Stimulated activated CD8-positive, alpha-beta memory T cell treated with anti-CD3 and anti-CD28 coated beads, Interleukin-12 subunit alpha, Interleukin-12 subunit beta, amount 100 ng/mL, for 1 hour (primary cell): ENCODE measurements at regions not wholly inside any gene's neighbourhood (a gene's known extent, or its start where the extent isn't known, plus 50 kb on each side); places are given as distances from the start of the nearest gene placed in this dataset.
"Not testable (repeated sequence)": the region's sequence is repeated elsewhere in the genome, so short reads cannot be mapped to it uniquely, and the experiment has no call there.

ENCODE experiments used
- DNase-seq: peaks from one replicate; pipeline ENCODE4 v3.0.0-alpha.2; 2020; ENCODE audit warnings: low read depth

DNA sequence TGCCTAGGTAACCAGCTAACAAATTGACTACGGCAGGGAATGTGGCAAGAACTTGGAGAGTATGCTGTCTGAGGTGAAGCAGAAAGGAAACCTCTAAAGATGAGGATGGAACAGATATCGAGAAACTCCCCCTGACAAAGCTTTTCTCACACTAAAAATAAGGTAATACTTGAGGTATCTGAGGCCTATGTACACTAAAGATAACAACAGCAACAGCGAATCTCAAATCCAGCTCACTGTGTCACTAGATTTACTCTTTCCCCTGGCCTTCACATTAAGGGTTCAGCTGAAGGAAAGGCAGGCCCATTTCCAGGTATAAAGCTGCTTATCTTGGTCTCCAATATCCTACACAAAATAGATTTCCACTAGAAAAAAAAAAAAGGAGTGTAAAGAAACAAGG lies 518.0 kb downstream of the KCNT2 start:
- DNase-seq = no peak

DNA sequence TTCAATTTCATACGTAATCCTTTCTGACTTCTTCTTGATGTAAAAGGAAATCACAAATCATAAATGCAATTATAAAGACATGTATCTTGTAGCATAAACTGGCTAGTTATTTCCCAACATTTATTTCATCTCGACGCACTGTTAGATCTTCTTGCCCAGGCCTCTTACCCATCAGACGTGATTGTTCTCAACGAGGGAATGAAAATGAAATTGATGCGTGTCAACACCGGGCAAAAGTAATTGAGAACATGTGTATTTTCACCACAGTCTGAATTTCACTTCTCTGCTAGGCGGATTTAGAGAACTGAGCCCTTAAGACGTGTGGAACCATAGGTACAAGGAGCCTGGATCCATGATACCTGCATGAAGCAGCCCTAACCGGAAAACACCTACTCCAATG lies 519.7 kb downstream of the KCNT2 start:
- no peak for DNase-seq

DNA sequence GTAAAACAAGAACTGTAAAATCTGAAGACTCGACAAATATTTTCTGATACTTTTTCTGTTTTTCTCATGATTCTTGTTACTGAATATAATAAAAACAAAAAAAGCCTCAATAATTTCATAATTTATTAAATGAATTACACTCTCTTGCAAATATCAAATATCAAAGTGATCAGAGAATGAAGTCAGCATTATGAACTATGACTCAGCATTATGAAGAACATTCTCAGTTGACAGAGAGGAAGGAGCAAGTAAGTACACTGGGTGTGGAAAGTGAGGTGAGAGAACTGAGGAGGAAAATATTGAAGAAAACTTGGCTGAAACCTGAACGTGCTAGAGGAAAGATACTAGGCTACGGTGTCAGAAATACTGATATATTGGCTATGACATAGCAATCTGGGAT lies 529.5 kb downstream of the KCNT2 start:
- DNase-seq = no peak

DNA sequence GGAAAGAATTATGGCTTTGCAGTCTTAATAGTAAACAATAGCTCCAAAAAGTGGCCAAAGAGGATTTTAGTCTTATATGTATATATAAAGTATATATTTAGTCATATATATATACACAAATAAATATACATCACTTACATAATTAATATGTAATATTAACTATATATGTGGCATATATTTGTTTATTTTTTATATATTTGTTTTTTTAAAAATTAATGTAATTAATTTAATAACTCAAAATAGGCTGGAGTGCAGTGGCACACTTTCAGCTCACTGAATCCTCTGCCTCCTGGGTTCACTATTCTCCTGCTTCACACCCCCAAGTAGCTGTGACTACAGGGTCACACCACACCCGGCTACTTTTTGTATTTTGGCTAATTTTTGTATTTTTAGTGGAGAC lies 532.6 kb downstream of the KCNT2 start:
- no peak for DNase-seq

DNA sequence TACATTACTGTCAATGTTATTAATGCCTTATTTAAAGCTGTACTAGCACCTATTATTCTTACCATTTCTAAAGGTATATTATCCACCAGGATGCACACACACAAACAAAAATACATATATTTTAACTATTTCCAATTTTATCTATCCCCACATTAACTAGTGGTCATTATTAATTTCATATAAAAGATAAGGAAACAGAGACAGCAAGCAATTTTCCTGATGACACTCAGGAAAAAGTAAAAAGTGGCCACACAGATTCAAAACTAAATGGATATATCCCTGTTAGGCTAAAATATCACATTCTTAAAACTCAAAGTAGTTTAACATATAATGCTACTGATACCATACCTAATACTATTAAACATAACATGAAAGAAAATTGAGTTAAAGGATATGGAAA lies 534.1 kb downstream of the KCNT2 start:
- DNase-seq = no peak

DNA sequence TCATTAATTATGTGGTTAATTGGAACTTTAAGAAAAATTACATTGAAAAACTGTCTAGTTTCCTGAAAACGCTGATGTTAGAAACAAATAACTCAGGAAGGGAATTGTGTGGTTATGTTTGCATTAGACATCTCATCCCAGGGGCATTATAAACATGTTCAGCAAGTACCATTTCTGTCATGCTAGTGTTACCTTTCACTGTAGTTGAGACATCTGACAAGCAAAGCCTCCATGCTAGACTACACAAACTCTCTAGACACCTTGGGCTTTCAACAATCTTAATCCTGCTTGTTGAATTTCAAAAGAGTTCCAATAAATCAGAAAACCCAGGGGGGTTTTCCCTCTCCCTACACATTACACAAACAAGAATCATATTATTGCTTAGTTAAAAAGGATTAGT lies 536.8 kb downstream of the KCNT2 start:
- no peak for DNase-seq

DNA sequence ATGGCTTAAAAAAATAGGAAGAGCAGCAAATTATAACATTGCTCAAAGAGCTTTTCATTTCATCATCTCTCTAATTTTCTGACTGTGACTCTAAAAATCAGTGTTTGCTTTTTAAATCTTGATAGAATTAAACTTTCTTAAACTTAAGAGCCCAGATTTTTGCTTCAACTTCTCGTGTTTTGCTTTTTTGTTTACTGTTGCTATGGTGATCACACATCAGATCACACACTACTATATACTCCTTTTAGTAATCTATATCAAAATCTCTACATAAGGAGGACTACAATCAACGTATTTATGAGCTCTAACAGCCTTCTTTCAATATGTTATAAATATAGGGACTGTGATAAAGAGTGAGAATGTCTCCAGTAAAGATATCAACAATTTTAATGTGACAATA lies 537.3 kb downstream of the KCNT2 start:
- no peak for DNase-seq

DNA sequence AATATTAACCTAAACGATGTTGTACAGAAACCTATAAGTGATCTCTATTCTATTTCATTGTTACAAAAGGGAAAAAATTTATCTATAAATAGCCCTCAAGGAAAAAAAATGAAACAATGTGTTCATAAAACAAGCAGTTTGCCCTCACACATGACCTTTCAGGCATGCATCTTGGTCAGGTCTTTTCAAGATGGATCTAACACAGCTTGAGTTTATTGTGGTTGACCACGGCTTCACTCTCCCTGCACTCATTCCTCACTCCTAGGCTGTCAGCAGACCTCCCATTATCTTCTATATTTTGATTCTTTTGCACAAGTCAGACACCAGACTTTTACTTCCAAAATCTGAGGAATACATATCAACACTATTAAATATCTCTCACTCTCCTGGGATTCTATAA lies 544.3 kb downstream of the KCNT2 start:
- DNase-seq = no peak

DNA sequence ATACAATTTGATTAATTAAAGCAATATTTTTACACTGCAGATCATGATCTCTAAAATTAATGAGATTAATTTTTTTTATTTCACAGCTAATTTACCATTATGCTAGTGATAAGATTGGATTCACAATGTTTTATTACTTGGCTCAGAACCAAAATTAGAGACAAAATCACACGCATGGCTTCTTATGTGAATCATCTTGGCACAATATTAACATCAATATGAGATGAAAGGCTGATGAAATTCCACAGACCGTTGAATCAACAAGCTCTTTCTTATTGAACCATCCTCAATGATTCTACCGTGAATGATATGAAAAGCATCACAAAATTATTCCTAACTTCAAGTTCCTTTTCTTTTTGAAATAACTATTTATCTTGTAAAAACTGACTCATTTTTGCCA lies 544.9 kb downstream of the KCNT2 start:
- DNase-seq = no peak

DNA sequence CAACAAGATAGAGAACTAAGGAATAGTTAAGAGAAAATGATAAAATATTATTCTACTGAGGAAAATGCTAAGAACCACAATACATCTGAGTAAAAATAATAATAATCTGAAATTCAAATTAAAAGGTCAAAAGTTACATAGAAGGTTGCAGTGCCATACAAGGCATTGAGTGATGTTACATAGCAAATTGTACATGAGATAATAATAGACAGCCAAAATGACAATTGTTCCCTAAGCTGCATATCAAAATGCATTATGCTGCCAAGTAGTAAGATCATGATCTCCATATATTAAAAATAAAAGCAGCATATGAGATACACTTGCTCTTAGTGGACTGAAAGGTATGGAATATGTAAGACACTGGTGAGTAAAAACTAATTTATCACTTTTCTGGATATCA lies 547.7 kb downstream of the KCNT2 start:
- DNase-seq = no peak

DNA sequence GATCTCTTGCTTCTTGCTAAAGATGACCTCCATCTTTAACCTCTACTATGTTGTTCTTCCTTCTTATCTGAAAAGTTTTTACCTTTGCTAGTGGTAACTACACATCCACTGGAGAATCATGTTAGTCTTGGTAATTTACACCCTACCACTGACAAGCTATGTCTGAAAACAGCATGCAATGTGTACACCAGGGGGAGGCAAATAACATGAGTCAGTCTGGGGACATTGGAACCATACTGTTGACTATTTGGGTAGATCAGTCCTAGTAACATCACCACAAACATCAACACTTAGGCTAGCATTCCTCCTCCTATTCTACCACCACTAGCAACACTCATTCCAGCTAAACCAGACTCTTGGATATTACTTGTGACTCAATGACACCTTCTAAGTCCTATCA lies 549.0 kb downstream of the KCNT2 start:
- no peak for DNase-seq

DNA sequence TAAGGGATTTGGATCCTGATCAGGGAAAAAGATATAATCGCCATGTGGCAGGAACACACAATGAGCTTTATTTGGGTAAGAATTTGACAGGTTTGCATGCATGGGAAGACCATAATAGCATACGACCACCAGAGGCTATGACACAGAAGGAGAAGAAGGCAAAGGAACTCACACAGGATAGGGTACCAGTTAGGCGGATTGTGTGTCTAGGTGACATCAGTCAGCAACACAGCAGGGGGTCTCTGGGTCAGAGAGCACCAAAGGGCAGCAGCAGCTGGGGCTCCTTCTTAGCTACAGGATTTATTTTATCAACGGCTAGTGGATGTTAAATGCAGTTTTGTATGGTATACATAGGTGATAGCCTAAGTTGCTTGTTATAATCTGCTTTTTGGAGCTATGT lies 551.3 kb downstream of the KCNT2 start:
- no peak for DNase-seq

DNA sequence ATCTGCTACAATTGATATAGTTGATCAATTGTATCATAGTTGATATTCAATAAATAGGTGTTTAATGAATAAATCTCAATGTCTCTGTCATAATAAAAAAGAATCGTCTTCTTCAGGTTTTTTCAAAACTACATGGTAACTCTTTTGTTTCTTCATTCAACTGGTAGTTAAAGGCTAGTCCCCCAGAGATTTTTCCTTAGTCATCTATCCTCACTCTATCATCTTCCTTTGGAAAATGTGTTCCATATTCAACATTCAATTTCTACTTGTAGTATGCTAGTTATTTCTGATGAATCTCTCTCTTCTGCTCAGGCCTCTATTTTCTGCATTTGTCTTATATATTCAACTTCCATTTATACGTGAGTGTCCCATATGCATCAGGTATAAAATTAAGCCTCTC lies 558.8 kb downstream of the KCNT2 start:
- no peak for DNase-seq

DNA sequence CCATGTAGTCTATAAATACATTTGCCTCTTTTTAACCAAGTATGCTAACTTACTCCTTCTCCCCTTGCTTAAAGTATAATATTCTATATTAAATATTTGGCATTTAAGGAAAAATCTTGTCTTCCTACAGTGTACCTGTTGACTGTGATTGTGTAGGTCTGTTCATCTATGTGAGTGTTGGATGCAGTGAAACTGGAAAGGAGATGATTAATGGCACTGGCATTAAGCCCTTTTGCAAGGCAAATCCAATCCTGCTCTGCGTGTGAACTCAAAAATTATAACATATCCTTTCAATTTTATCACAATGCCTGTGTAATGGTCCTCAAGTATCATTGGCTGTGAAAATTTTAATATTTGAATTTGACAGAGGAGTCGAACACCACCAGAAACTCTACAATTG lies 565.0 kb downstream of the KCNT2 start:
- DNase-seq = no peak

DNA sequence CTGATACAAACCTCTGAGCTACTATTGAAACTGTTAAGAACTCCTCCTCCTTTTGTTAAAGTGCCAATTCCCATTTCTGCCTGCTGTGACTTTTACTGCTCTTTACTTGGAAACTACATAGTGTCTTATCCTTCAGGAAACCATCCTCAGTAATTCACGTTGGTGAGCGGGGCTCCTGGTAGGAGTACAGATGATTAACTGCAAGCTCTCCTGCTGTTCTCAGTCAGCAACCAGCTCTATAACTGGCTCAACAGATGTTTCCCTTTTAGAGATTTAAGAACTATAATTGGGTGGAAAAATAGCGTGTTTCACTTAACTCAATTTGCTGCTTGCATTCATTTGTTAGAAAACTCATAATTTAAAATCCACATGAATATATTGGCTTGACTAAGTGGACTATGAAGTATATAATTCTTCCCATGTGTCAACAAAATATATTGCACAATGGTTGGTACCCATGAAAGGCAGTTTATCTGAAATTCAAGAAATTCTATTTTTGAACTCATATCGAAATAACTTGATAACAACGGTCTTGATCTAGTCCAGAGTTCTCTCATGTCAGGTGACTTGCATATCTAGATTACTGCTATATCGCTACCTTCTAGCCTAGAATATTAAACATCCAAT lies 574.0 kb downstream of the KCNT2 start:
- DNase-seq = no peak

DNA sequence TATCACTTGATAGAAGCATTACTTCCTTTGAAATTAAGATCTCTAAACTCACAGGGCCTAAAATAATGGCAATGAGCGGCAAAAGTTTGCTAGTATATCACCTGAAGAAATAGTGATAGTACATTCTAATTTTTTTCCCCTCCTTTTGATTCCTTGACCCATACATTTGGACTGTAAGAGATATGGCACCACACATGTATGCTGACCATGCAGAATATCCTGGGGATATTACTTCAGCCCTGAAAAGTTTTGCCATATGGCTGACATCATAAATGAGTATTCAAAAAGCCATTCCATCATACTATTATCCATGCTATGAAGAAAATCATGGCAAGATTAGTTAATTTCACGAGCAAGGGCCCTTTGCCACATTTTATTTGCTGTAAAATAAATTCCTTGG lies 576.9 kb downstream of the KCNT2 start:
- DNase-seq = not testable (repeated sequence)

DNA sequence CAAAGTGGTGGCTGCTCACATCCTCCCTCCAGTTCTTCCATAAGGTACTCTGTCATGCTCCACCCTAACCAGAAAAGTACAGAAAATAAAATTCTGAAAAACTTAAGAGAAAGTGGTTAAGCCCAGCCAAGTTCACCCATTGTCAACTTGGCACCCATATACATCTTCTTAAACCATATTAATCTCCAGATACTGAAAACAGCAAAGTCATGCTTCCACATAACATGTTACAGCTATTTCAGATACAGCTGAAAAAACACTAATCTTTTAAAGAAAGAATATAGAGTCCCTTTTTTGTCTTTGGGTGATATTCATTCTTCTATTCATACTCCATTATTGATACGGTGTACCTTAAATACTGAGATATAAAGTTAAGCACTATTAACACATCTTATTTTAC lies 577.8 kb downstream of the KCNT2 start:
- DNase-seq = no peak

DNA sequence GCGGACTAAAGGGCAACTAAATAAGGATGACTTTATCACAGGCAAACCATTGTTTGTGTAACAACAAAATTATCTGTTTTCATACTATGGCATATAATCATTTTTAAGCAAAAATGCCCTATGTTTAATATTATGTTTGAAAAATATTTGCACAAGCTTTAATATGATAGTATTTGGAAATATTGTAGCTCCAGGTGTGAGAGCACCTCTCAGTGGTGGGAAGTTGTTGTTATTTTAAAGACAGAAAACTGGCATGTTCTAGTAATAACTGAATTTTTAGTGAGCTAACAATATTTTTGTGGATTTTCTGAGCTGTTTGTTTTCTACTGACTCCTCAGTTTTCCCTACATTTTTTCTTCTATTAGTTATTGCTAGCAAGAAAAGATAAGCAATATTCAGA lies 578.8 kb downstream of the KCNT2 start:
- no peak for DNase-seq

DNA sequence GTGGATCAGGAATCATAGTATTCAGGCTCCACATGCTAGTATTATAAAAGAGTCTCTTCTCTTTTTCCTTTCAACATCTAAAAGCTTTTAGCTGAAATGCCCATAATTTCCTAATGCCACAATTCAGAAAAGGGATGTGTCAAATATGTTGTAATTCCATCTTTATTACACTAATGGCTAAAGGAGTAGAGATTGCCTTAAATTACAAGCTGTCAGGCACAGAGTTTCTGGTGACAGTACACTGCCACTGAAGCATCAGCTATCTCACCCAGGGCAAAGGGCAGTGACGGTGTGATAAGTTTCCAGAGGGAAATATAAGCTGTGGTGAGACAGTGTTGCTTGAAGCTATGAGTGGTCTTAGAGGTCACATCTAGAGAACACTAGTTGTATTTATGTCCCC lies 581.1 kb downstream of the KCNT2 start:
- no peak for DNase-seq

DNA sequence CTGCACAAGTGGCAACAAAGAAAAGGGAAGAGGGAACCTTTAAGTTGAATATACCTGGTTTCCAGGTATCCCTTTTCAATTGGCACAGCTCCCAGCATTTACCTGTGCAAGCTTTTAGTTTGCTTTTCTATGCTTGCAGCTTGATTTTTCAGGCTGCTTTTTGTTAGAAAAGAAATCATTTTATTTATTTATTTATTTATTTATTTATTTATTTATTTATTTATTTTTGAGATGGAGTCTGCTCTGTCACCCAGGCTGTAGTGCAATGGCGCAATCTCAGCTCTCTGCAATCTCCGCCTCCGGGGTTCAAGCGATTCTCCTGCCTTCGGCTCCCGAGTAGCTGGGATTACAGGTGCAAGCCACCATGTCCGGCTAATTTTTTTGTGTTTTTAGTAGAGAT lies 587.1 kb downstream of the KCNT2 start:
- not testable (repeated sequence) for DNase-seq

DNA sequence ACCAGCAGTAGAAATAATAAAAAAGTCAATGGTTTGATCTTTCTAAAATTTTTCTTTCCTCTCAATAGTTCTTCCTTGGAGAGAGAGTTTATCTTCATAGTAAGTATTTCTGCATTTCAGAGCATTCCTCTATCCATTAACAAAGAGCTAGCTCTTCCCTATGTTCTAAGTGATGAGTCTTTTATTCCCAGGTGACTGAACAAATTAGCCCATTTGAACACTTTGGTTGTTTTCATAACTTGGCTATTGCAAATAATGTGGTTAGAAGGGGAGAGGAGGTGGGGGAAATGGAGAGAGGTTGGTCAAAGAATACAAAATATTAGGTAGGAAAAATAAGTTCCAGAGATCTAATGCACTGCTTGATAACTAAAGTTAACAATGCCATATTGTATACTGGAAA lies 598.9 kb downstream of the KCNT2 start:
- no peak for DNase-seq

DNA sequence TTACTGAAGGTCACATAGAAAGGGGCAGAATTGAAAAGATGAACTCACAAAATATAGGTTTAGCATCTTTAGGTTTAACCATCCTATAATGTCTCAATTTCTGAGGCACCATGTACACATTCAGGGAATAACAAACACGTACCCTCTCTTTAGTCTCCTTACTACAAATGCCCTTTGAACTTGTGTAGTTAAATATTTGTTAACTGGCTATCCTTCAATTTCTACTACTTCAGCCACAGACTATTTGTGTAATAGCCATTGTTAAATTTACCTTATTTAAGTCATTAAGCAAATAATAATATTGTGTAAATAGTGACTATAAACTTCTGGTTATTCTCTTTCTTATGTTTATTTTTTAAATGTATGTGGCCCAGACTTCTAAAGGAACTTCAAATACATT lies 600.5 kb downstream of the KCNT2 start:
- no peak for DNase-seq

DNA sequence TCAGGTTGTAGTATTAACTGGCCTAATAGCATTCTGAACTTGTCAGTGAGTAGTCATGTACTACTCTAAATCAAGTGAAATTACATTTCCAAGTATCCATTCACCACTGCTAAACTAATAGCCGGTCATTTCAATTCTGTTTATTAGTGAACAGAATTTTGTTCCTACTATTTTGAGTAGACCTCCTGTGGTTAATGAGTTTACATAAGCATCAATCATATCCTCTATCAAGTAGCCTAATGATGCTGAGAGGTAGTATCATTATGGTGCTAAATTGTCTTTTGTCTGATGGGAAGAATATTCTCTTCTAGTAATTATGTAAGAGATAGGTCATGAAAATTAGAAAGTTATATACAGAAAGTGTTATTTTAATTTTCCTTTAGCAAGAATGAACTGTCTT lies 602.8 kb downstream of the KCNT2 start:
- DNase-seq = no peak

DNA sequence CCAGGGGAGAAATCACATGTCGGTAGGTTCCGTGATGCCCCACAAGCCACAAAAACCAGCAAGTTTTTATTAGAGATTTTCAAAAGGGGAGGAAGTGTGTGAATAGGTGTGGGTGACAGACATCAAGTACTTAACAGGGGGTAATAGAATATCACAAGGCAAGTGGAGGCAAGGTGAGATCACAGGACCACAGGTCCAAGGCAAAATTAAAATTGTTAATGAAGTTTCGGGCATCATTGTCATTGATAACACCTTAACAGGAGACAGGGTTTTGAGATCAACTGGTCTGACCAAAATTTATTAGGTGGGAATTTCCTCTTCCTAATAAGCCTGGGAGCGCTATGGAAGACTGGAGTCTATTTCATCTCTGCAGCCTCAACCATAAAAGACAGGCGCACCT lies 603.9 kb downstream of the KCNT2 start:
- not testable (repeated sequence) for DNase-seq

DNA sequence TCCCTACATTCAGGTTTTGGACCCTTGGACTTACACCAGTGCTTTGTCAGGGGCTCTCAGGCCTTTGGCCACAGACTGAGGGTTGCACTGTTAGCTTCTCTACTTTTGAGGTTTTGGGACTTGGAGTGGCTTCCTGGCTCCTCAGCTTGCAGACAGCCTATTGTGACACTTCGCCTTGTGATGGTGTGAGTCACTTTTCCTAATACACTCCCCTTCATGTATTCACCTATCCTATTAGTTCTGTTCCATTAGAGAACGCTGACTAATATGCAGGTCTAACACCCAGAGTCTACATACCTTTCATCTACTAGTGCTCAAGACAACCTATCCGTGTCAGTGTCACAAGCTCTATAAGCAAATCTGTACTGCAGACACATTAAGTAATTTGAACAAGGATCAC lies 605.3 kb downstream of the KCNT2 start:
- DNase-seq = no peak
